ENCODE measurements at regions not wholly inside any gene's neighbourhood (a gene's known extent, or its start where the extent isn't known, plus 50 kb on each side); places are given as distances from the start of the nearest gene placed in this dataset.
"Not testable (repeated sequence)": the region's sequence is repeated elsewhere in the genome, so short reads cannot be mapped to it uniquely, and the experiment has no call there.

DNA sequence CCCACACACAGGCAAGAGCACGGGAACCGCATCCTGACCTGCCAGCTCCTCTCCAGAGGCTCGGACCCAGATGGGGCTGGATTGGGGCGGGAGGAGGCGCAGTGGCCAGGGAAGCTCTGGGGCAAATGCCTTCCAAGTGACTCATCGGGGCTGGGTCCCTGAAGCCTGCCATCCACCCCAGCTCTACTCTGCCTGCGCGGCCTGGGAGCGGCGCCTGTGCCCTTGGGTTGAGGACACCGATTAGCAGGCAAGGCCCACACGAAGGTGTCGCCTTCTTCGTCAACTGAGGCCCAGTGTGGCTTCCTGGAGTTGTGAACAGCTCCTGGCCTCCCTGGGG lies 4380.3 kb upstream of the TPTE start:
- not testable (repeated sequence) for H3K27ac ChIP-seq; H3K4me2 ChIP-seq; H3K27me3 ChIP-seq; H3K4me1 ChIP-seq; H3K36me3 ChIP-seq; H3K9me3 ChIP-seq (replicated peaks in 1 of 11); H3K9ac ChIP-seq; H3K4me3 ChIP-seq; H4K20me1 ChIP-seq

- not testable (repeated sequence) for H3K27me3 ChIP-seq; H3K36me3 ChIP-seq; H4K20me1 ChIP-seq; H3K9ac ChIP-seq; H3K27ac ChIP-seq; H3K4me3 ChIP-seq; H3K4me2 ChIP-seq; H3K4me1 ChIP-seq; H3K9me3 ChIP-seq (replicated peaks in 1 of 11)
These were observed 4368.2 kb upstream of the TPTE start for GRCh38 chr21:6153154-6153553.

GRCh38 chr21:6154524-6155320 lies 4366.7 kb upstream of the TPTE start:
- H3K4me3 ChIP-seq; H3K9ac ChIP-seq; H3K4me2 ChIP-seq; H3K36me3 ChIP-seq; H3K27me3 ChIP-seq; H3K27ac ChIP-seq; H4K20me1 ChIP-seq; H3K9me3 ChIP-seq (replicated peaks in 1 of 11); H3K4me1 ChIP-seq: not testable (repeated sequence)

- not testable (repeated sequence) for H3K4me2 ChIP-seq; H3K4me1 ChIP-seq; H3K36me3 ChIP-seq; H4K20me1 ChIP-seq; H3K9ac ChIP-seq; H3K27ac ChIP-seq; H3K4me3 ChIP-seq; H3K9me3 ChIP-seq (replicated peaks in 1 of 11); H3K27me3 ChIP-seq
These were observed 4364.5 kb upstream of the TPTE start for GRCh38 chr21:6156712-6157389.

- not testable (repeated sequence) for H3K36me3 ChIP-seq; H3K9me3 ChIP-seq (replicated peaks in 1 of 11); H3K9ac ChIP-seq; H4K20me1 ChIP-seq; H3K4me2 ChIP-seq; H3K27me3 ChIP-seq; H3K4me1 ChIP-seq; H3K4me3 ChIP-seq; H3K27ac ChIP-seq
These were observed 4363.9 kb upstream of the TPTE start for GRCh38 chr21:6157515-6157914.

GRCh38 chr21:6158171-6158570 lies 4363.2 kb upstream of the TPTE start:
- H4K20me1 ChIP-seq; H3K27ac ChIP-seq; H3K27me3 ChIP-seq; H3K4me2 ChIP-seq; H3K36me3 ChIP-seq; H3K9ac ChIP-seq; H3K4me1 ChIP-seq; H3K9me3 ChIP-seq (replicated peaks in 1 of 11); H3K4me3 ChIP-seq: not testable (repeated sequence)
